ENCODE measurements at regions not wholly inside any gene's neighbourhood (a gene's known extent, or its start where the extent isn't known, plus 50 kb on each side); places are given as distances from the start of the nearest gene placed in this dataset.

- DNase-seq = no peak
Observed at GRCh38 chr16:86202267-86202666, 303.3 kb downstream of the IRF8 start.

GRCh38 chr16:86202760-86203426 lies 303.9 kb downstream of the IRF8 start:
- DNase-seq = no peak

GRCh38 chr16:86203557-86204275 lies 304.8 kb downstream of the IRF8 start:
- DNase-seq = no peak

- DNase-seq = no peak
Observed at GRCh38 chr16:86205521-86206245, 304.6 kb upstream of the FOXF1 start.

- DNase-seq = no peak
Observed at GRCh38 chr16:86207350-86207749, 303.0 kb upstream of the FOXF1 start.

GRCh38 chr16:86209202-86209601 lies 301.1 kb upstream of the FOXF1 start:
- DNase-seq = no peak

- no peak for DNase-seq
Observed at GRCh38 chr16:86210403-86211193, 299.7 kb upstream of the FOXF1 start.

GRCh38 chr16:86211265-86211664 lies 299.1 kb upstream of the FOXF1 start:
- no peak for DNase-seq

- no peak for DNase-seq
Observed at GRCh38 chr16:86211800-86212199, 298.5 kb upstream of the FOXF1 start.

GRCh38 chr16:86212706-86213436 lies 297.5 kb upstream of the FOXF1 start:
- no peak for DNase-seq

GRCh38 chr16:86213437-86214205 lies 296.7 kb upstream of the FOXF1 start:
- DNase-seq = no peak

GRCh38 chr16:86214326-86215232 lies 295.7 kb upstream of the FOXF1 start:
- DNase-seq = no peak

GRCh38 chr16:86215233-86215978 lies 294.9 kb upstream of the FOXF1 start:
- no peak for DNase-seq

GRCh38 chr16:86215979-86216585 lies 294.2 kb upstream of the FOXF1 start:
- DNase-seq = no peak

- DNase-seq = no peak
Observed at GRCh38 chr16:86216591-86216990, 293.7 kb upstream of the FOXF1 start.

GRCh38 chr16:86217001-86217890 lies 293.1 kb upstream of the FOXF1 start:
- no peak for DNase-seq

GRCh38 chr16:86217891-86218270 lies 292.4 kb upstream of the FOXF1 start:
- DNase-seq = no peak

- DNase-seq = no peak
Observed at GRCh38 chr16:86218479-86219170, 291.7 kb upstream of the FOXF1 start.
